GM21723 (cell line): ENCODE measurements at regions not wholly inside any gene's neighbourhood (a gene's known extent, or its start where the extent isn't known, plus 50 kb on each side); places are given as distances from the start of the nearest gene placed in this dataset.
"Not testable (repeated sequence)": the region's sequence is repeated elsewhere in the genome, so short reads cannot be mapped to it uniquely, and the experiment has no call there.

Source experiments
- ATAC-seq: cut with Tn5 transposase; IDR thresholded peaks from one replicate; pipeline ENCODE4 v1.9.1; 2021; ENCODE audit warnings: mild to moderate bottlenecking, moderate library complexity; ENCODE audit not compliant: unreplicated experiment

DNA sequence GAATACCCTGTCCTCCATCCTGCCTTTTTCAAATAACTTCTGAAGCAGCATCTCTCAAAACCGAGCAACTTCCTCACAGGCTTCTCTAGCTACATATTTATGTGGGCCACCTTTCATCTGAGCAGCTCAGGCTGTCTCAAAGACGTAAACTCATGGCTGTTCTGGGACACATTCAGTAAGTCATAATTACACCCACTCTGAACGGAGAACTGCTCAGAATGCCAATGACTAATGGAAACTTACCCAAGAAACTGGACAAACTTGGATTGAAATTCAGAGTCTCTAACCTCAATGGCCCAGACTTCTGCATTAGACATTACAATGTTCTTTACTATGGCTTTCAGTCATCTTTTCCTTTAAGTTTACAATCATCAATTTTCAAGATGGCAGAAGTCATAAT is 145.2 kb downstream of the RAD51AP2 start:
- no peak for ATAC-seq

DNA sequence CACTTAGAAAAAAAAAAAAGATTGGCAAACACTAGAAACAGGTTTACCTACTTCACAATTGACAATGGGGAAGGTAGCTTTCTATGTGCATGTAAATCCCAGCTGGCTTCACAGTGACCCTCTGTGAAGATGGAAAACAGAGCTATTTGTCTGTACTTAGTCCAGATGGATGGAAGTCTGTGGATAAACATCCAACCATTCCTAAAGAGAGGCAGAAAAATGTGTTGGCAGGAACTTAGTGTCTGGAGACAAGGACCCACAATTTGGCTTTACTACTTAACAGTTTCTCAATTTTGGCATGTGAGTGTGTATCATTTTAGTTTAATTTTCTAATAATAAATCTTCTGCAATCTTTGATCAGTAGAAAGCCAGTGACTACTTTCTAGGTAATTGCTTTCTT is 154.4 kb downstream of the RAD51AP2 start:
- no peak for ATAC-seq

DNA sequence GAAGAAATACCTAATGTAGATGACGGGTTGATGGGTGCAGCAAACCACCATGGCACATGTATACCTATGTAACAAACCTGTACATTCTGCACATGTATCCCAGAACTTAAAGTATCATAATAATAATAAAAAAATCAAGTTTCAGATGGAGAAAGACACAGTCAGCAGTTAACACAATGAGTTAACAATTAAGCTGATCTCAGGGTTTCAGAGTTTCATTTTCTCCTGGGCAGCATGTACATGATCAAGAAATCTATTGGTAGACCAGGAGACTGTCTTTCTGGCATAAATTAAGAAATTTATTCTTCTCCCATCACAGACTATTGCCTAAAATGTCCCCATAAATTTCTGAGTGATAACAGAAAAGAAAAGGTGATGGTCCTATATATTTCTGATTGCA is 155.3 kb downstream of the RAD51AP2 start:
- no peak for ATAC-seq

DNA sequence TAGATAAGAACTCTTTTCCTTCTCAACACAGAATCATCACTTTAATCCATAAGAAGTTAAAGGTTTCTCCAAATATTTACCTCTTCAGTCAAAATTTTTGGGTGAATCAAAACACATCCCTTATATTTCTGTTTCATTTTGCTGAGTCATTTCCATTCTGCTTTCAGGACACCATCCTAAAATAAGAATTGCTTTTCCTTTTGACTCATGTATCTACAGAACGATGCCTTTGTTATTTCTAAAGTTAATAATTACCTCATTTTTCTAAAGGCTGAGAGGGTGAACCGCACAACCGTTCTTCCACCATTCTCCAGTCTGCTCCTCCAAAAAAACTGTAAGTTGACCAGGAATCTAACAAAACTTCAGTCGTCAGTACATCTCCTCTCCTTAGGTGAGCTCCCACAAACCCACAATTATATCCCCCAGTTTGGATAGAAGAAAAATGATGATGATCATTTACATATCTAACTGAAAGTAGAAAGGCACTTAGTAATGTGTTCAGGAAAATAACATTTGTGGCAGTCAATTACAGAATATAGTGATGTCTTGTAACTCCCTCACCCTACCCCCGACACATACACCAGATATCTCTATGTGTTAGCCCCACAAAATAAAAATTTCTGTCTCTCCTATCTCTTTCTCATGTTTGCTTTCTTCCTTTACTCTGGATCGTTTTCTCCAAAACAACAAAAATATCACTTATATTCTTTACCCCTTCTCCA is 162.5 kb downstream of the RAD51AP2 start:
- peak; percentile 85 for ATAC-seq

DNA sequence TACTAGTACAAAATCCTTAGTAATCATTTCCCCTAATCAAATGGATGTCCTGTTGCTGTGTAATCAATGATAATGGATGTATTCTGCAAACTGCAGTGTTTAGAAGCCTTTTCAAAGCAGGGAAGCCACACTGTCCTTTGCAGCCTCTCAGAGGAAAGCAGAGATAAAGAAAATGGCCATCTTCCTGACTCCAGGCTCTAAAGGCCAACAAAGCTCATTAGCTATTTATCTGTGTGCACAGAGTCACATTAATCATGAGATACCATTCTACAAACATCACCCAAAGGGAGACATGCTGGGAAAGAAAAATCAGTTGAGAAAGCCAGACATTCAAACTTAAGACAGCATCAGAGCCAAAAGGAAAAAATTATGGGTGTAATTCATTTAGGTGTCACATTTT is 165.0 kb downstream of the RAD51AP2 start:
- ATAC-seq, result no peak

DNA sequence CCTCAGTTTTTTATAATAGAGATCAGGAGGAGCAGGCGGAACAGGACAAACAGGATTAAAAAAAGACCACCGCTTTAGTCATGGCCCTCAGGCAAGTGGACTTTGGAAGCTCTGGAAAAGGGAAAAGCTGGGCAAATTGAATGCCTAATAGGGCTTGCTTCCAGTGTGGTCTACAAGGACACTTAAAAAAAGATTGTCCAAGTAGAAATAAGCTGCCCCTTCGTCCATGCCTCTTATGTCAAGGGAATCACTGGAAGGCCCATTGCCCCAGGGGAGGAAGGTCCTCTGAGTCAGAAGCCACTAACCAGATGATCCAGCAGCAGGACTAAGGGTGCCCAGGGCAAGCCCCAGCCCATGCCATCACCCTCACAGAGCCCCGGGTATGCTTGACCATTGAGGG is 175.5 kb downstream of the RAD51AP2 start:
- not testable (repeated sequence) for ATAC-seq

DNA sequence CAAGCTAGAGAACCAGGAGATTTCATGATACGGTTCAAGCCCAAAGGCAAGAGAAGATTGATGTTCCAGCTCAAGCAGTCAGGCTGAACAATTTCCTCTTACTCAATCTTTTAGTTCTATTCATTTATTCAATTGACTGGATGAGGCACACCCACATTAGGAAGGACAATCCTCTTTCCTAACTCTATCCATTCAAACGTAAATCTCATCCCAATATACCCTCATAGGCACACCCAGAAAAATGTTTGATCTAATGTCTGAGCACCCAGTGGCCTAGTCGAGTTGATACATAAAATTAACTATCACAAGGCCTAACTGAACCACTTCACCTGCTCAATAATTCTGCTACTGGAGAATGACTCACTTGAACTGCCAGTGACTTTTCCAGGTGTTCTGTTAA is 180.7 kb downstream of the RAD51AP2 start:
- ATAC-seq, result no peak

DNA sequence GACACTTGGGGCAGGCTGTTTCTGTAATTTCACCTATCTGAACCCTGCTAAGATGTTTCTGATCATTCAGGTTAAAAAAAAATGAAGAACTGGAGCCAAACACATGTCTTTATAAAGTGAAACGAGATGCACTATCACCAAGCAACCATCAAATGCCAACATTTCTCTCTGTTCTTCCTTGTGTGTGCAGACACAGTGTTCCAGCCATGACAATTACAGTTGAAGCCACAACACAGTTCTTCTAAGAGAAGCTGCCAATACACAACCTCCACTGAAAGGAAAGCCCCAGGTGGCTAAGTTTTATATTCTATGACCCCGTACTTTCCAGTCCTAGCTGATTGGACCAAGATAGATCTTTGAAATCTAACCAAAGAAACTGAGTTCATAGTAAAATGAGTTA is 181.8 kb downstream of the RAD51AP2 start:
- no peak for ATAC-seq

DNA sequence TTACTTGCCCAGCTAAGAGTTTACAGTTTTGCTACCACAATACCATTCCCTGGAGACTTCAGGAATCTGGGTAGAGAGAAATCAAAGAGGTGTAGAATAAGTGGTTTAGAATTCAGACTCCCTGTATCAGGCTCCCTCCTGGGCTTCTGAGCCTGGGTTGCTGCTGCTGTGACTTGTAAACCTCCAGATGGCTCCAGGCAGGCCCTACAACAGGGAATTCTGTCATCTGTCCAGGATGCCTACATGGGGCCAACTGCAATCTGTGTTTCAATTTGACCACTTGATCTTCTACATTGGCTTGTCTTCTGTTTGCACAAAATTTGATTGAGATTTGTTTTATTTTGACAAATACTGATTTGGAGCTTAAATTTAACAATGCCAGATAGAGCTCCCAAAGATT is 183.9 kb downstream of the RAD51AP2 start:
- ATAC-seq, result no peak

DNA sequence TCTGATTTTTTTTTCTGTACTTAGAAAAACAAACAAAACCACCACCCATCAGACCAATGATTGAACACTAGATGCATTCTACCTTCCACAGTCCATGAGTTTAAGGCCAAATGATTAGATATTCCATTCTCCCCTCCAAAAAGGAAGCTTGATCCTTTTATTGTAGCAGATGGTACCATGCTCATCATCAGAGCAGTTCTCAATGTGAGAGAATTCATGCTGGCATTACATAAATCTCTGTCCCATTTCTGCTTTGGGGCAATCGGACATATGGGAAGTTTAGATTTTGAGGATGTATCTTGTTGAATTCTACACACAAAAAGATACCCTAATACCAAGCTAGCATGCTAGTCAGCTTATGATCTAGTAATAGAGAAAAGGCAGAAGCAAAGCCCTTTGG is 186.6 kb downstream of the RAD51AP2 start:
- no peak for ATAC-seq

DNA sequence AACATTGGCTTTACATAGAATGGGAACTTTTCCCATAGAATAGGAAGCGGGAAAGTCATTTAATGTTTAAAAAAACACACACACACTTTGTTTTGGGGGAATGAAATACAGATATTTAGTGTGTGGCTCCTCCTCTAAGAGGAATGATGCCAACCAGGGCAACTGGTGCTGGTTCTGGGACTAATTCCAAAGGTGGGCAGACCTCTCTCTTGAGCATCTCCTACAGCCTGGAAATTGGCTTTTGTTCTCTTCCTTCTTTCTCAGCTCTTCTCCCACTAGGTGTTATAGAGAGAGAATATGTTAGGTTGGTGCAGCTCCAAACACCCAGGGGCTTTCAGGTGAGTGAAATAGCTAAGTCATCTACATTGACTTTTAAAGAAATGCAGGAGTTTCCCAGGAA is 190.1 kb downstream of the RAD51AP2 start:
- no peak for ATAC-seq

DNA sequence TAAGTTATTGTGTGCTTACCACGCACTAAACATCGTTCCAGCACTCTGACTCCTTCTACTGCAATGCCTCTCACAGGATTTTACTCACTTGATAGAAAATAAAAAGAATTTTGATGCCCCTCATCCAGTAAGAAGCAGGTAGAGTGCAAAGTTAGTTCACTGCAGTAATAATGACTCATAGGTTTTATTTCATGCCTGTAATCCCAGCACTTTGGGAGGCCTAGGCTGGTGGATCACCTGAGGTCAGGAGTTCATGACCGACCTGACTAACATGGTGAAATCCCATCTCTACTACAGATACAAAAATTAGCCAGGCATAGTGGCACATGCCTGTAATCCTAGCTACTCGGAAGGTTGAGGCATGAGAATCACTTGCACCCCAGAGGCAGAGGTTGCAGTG is 190.6 kb downstream of the RAD51AP2 start:
- ATAC-seq, result no peak

DNA sequence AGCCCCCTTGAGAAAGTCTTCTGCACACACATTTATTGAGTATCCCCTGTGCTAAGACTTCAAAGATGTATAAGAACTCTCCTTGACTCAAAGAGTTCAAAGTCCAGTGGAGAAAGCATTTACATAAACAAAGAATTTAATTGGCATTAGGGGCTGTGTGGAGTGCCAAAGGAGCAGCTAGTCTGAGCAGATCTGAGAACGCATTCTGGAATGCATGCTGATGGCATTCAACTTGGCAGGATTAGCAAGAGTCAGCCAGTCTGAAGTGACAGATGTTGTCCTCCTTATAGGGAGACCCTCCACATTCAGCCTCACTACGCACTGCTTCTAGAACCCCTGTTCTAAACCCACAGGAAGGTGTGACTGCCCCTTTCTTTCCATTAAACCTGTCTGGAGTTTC is 191.5 kb downstream of the RAD51AP2 start:
- ATAC-seq, result no peak

DNA sequence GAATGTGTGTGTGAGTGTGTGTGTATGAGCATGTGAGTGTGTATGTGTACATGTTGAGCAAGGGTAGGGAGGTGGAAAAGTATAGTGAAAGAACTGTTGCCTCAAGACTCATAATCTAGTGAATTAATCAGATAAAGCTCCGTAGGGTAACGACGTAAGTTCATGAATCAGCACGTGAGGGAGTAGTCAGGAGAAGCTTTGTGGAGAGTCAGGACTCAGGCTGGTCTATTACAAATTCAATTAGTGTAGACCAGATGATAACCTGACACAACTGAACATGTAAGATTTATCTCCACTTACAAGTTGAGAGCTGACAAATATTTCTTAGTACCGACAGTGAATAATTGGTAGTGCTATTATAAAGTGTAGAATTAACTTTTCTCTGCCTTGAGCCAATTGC is 194.5 kb downstream of the RAD51AP2 start:
- no peak for ATAC-seq

DNA sequence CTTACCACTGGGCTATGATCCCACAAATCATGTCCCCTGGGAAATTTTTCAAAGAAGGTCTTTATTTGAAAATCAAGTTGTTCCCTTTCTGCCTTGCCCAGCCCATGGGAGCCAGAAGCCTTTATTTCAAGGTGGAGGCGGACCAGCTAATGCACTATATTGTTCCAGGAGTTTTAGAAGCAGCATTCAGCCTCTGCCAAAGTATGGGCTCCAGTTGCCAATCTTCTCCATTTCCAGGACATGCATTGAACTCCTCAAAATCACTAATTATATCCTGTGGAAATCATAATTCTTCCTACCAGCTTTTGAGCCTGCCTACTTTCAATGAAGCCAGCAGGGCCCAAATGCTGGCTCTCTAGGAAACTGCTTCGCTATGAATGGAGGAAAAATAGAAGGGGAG is 195.8 kb downstream of the RAD51AP2 start:
- no peak for ATAC-seq

DNA sequence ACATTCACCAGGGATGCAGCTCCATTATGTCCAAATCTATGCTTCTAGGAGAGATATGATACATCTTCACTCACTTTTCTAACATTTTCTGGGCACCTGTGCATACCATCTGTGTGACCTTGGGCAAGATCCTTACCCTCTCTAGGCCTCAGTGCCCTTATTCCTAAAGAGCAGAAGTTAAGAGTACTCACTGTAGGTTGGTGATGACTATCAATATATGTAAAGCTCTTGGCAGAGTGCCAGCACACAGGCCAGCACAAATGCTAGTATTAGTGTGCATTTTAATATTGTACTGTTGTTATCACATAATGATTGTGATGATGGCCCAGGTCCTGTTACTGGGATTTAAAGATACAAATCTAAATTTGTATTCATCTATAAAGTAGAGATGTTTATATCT is 199.2 kb downstream of the RAD51AP2 start:
- ATAC-seq, result no peak

DNA sequence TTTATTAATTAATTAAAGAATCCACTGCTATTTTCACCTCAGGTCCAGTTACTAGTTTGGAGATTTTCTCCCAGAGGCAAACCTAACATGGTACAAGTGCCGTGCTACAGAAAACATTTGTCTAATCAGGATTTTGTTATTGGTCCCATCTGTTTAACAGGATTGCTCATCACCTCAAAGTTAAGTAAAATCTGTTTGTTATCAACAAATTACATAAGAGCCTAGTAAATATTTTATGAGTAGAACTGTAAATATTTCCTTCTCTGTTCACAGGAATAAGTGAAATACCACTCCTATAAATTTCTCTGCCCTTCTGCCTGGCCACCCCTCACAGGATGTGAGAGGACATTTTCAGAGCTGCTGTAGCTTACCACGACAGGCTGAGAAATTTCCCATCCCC is 200.2 kb downstream of the RAD51AP2 start:
- no peak for ATAC-seq

DNA sequence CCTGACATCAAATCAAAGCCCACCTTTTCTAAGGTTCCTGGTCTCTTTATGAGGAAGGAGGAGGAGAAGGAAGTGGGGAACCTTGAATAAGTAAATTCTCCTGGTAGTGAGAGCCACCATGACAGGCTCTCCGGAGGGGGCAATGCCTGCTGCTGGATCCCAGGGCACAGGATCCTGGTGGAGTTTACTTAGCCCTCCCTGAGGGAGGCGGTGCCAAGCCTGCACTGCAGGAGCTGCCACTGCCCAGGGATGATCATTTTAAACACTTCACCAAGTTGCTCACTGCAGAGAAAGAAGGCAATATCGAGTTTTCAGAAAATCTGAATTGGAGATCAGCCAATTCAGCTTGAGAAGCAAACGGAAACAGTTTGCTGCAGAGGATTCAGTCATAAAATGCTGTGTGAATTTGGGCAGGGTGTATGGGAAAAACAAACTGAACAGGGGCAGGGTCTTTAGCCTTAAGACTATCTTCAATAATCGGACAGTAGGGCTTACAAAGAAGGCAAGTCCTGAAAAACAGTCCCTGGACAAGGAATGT is 200.7 kb downstream of the RAD51AP2 start:
- no peak for ATAC-seq

DNA sequence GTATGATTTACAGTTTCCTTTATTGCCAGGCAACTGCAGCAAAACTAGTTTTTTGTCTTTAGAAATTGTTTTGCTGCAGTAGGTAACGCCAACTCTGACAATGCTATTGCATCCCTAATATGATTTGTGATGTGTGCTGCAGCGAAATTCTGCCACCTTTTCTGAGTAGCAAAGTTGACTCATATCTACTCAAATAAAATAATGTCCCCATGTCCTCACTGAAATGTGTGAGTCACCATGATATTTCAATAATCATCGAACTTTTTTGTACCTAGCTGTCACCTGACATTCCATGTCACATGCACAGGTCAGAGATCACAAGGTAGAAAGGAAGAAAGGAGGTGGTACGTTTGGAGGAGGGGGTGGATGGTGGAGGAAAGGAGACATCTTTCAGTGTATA is 205.0 kb downstream of the RAD51AP2 start:
- ATAC-seq, result no peak

DNA sequence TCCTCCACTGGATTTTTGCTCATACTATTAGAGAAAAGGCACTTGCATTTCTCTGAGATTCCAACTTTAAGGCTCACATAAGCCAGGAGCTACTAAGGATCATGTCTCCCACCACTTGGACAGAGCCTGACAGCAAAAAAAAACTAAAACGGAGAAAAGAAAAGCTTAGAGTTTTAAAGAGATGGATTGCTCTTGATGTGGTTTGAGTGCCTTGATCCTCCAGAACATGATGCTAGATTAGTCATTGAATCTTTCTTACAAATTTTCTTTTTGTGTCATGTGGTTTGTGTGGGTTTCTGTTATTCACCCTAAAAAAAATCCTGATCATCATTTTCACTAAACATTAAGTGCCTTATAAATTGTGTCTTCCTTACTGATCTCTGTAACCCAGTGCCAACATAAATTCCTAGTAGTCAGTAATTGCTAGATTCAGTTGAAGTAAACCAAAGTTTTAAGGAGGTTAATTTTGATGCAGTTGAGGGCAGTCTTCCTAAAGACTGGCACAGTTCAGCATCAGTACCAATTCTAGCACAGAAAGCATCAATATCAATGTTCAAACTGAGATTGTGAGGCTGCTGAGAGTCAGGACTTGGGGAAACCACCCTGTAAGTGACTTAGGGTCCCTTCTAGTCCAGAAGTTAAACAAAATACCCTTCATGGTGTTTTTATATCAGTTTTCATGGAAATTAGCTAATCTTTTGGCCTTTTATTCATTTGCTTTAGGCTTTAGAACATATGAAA is 206.3 kb downstream of the RAD51AP2 start:
- no peak for ATAC-seq

DNA sequence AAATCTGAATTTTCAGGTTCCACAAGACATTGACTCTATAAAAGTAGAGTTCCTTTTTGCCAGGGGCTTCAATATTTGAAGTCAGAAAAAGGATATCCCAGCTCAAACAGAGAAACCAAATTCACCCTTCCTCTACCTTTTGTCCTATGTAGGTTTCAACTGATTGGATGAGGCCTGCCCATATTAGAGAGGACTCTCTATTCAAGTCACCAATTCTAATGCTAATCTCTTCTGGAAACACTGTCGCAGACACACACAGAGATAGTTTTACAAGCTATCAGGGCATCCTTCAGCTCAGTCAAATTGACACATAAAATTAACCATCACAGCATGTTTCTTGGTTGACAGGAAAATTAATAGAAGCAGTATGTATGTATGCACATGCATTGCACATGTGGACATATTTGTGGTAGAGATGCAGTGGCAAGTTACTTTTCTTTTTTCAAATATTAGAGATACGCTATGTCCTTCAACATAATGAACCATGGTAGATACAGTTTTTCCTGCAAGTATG is 207.1 kb downstream of the RAD51AP2 start:
- ATAC-seq, result no peak

DNA sequence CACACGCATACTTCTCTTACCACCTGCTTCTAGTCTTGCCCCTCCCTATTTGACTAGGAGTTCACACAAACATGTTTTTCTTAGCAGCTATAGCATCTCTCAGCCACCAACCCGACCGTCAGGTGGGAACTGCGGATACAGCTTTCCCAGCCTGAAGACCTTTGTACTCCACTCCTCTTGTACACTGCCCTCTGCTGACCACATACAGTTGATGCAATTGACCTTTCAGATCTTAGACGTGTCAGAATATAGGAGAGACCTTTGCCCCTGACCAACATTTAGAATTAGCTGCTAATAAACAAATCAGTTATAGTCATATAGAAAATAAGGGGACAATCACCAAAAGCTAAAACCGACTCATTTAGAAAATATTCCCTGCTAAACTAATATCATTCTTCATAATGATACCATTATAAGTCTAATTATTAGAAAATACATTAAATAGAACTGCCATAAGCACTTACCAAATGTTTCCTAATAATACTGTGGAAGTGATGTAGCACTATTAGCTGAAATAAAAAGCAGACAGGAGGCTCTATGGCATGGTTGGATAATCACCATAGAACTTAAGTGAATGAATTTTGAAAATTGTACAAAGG is 208.4 kb downstream of the RAD51AP2 start:
- peak; percentile 82 for ATAC-seq
